Peyer's patch (tissue), 4 donors: ENCODE measurements at regions not wholly inside any gene's neighbourhood (a gene's known extent, or its start where the extent isn't known, plus 50 kb on each side); places are given as distances from the start of the nearest gene placed in this dataset.

Experiments used
- CTCF ChIP-seq, 6 experiments: fragments of 450-650 bp in 4 of 6; fragments of 200-600 bp in 2 of 6; sonication (generic) in 1 of 6; IDR thresholded peaks; one replicate each; pipeline ENCODE4 v1.5.1; 2017 to 2019; ENCODE audit warnings: antibody characterized with exemption in 6 of 6, mild to moderate bottlenecking in 3 of 6, moderate library complexity in 1 of 6
- POLR2A ChIP-seq, 2 donors: fragments of 450-650 bp; IDR thresholded peaks; one replicate each; pipeline ENCODE4 v1.5.1; 2017; ENCODE audit warnings: antibody characterized with exemption in 2 of 2, mild to moderate bottlenecking in 2 of 2, moderate library complexity in 2 of 2

GRCh38 chr5:15097552-15097951 is 226.0 kb upstream of the ANKH start:
- TF ChIP-seq CTCF (IDR thresholded peaks at IDR 0.05) = no peak
- no peak for TF ChIP-seq POLR2A (IDR thresholded peaks at IDR 0.05)
